ENCODE measurements at regions not wholly inside any gene's neighbourhood (a gene's known extent, or its start where the extent isn't known, plus 50 kb on each side); places are given as distances from the start of the nearest gene placed in this dataset.

DNA sequence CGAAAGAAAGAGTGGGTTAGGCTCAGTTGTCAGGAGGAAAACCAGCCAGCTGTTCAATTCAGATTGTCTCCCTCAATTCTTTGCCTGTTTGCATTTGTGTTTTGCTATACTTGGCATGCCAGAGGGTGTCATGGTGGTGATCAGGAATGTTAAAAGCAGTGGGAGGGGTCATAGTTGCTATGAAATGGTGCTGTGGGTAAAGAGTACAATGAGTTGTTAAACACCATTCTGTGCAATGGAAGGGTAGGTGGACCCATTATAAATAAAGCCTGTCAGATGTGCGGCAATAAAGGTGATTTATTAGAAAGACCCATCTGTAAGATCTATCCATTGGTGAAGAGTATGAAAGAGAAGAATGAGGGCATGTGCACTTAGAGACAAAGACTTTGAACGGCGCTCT is 82.2 kb downstream of the MRPL32 start:
- no peak for DNase-seq (ENCODE audit: low read depth in 1 of 2, low spot score in 1 of 2)
- H3K9me3 ChIP-seq, result no peaks in the 10 kb centered on the region
- 65% methylated on average over 4 of the region's 4 CpGs for WGBS (ENCODE audit: missing lambda C conversion rate)
- POLR2A ChIA-PET, result no interaction called here
- TF ChIP-seq, protein P1, sequence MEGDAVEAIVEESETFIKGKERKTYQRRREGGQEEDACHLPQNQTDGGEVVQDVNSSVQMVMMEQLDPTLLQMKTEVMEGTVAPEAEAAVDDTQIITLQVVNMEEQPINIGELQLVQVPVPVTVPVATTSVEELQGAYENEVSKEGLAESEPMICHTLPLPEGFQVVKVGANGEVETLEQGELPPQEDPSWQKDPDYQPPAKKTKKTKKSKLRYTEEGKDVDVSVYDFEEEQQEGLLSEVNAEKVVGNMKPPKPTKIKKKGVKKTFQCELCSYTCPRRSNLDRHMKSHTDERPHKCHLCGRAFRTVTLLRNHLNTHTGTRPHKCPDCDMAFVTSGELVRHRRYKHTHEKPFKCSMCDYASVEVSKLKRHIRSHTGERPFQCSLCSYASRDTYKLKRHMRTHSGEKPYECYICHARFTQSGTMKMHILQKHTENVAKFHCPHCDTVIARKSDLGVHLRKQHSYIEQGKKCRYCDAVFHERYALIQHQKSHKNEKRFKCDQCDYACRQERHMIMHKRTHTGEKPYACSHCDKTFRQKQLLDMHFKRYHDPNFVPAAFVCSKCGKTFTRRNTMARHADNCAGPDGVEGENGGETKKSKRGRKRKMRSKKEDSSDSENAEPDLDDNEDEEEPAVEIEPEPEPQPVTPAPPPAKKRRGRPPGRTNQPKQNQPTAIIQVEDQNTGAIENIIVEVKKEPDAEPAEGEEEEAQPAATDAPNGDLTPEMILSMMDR (IDR thresholded peaks at IDR 0.05), result no peak
- TF ChIP-seq, protein P2, sequence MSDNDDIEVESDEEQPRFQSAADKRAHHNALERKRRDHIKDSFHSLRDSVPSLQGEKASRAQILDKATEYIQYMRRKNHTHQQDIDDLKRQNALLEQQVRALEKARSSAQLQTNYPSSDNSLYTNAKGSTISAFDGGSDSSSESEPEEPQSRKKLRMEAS (IDR thresholded peaks at IDR 0.05), result no peak
- TF ChIP-seq EHF (CRISPR knock-in tag; IDR thresholded peaks at IDR 0.05) (no peak), ZSCAN20 (CRISPR knock-in tag; IDR thresholded peaks at IDR 0.05) (no peak), POLR2AphosphoS2 (conservative IDR thresholded peaks at IDR 0.05; ENCODE audit: low read length) (no peak), CHD4 (IDR thresholded peaks at IDR 0.05; ENCODE audit: borderline replicate concordance) (no peak), CBX8 (IDR thresholded peaks at IDR 0.05) (no peak), FOSB (CRISPR knock-in tag; IDR thresholded peaks at IDR 0.05) (no peak), JUNB (IDR thresholded peaks at IDR 0.05) (no peak), TP53 (CRISPR knock-in tag; IDR thresholded peaks at IDR 0.05) (no peak), ZFP36 (IDR thresholded peaks at IDR 0.05; ENCODE audit: borderline replicate concordance, partially characterized antibody) (no peak), FOSL2 (IDR thresholded peaks at IDR 0.05) (no peak), FOSL2 (CRISPR knock-in tag; IDR thresholded peaks at IDR 0.05) (no peak), SREBF2 (IDR thresholded peaks at IDR 0.05) (no peak), HEYL (CRISPR knock-in tag; IDR thresholded peaks at IDR 0.05) (no peak), HOXB5 (CRISPR knock-in tag; IDR thresholded peaks at IDR 0.05) (no peak), HOXA7 (CRISPR knock-in tag; IDR thresholded peaks at IDR 0.05) (no peak), HDAC2 (IDR thresholded peaks at IDR 0.05) (no peak)
- TF ChIP-seq, protein P3, sequence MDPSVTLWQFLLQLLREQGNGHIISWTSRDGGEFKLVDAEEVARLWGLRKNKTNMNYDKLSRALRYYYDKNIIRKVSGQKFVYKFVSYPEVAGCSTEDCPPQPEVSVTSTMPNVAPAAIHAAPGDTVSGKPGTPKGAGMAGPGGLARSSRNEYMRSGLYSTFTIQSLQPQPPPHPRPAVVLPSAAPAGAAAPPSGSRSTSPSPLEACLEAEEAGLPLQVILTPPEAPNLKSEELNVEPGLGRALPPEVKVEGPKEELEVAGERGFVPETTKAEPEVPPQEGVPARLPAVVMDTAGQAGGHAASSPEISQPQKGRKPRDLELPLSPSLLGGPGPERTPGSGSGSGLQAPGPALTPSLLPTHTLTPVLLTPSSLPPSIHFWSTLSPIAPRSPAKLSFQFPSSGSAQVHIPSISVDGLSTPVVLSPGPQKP (IDR thresholded peaks at IDR 0.05; ENCODE audit: low read depth, low read length), result no peak
- TF ChIP-seq, protein P4, sequence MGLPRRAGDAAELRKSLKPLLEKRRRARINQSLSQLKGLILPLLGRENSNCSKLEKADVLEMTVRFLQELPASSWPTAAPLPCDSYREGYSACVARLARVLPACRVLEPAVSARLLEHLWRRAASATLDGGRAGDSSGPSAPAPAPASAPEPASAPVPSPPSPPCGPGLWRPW (IDR thresholded peaks at IDR 0.05), result no peak
- TF ChIP-seq, protein P5, sequence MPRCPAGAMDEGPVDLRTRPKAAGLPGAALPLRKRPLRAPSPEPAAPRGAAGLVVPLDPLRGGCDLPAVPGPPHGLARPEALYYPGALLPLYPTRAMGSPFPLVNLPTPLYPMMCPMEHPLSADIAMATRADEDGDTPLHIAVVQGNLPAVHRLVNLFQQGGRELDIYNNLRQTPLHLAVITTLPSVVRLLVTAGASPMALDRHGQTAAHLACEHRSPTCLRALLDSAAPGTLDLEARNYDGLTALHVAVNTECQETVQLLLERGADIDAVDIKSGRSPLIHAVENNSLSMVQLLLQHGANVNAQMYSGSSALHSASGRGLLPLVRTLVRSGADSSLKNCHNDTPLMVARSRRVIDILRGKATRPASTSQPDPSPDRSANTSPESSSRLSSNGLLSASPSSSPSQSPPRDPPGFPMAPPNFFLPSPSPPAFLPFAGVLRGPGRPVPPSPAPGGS (IDR thresholded peaks at IDR 0.05), result no peak
- H3K27ac ChIP-seq, result no peak overlapping the region
- H3K4me1 ChIP-seq, result no peaks in the 10 kb centered on the region
- no peak for FAIRE-seq
- CTCF ChIA-PET, result no interaction called here
- no peak overlapping the region for H3K4me3 ChIP-seq
- ATAC-seq, result no peak
- H3K4me2 ChIP-seq, result no peak overlapping the region

GRCh38 chr7:43015301-43015700 is 83.1 kb downstream of the MRPL32 start:
- H3K27ac ChIP-seq, result no peak overlapping the region
- FAIRE-seq (no peak), ATAC-seq (no peak), DNase-seq (ENCODE audit: low read depth in 1 of 2, low spot score in 1 of 2) (no peak)
- POLR2A ChIA-PET, result no interaction called here
- 71% methylated on average over 4 of the region's 4 CpGs for WGBS (ENCODE audit: missing lambda C conversion rate)
- no peak for TF ChIP-seq SREBF2 (IDR thresholded peaks at IDR 0.05)
- TF ChIP-seq KDM5A (IDR thresholded peaks at IDR 0.05), result no peak
- no peaks in the 10 kb centered on the region for H3K9me3 ChIP-seq
- no peak overlapping the region for H3K4me2 ChIP-seq
- H3K4me3 ChIP-seq, result no peak overlapping the region
- no peaks in the 10 kb centered on the region for H3K4me1 ChIP-seq
- CTCF ChIA-PET, result no interaction called here

DNA sequence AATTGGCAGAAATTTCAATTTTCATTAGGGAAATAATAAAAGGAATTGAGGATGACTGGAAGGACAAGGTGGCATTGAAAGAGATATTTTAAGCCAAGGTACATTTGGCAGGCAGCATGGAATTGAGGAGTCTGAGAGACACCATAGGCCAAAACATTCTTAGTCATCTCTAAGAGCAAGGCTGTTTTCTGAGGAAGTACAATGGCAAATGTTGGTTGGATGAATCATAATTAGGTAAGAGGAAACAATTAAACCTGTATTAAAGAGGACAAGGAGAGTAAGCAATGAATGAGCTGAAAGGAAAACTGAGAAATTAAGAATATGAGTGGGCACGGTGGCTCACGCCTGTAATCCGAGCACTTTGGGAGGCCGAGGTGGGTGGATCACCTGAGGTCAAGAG is 86.3 kb downstream of the MRPL32 start:
- ATAC-seq (no peak), DNase-seq (ENCODE audit: low read depth in 1 of 2, low spot score in 1 of 2) (peak in 1 of 2 experiments; percentile 2)
- H3K27ac ChIP-seq, result no peak overlapping the region
- no peak for TF ChIP-seq KDM1A (IDR thresholded peaks at IDR 0.05; ENCODE audit: low read depth)
- no peak for TF ChIP-seq USF2 (IDR thresholded peaks at IDR 0.05)
- TF ChIP-seq, protein P5 (IDR thresholded peaks at IDR 0.05), result no peak
- no peak for TF ChIP-seq E2F6 (IDR thresholded peaks at IDR 0.05; ENCODE audit: borderline replicate concordance, low read depth)
- no peak for TF ChIP-seq HEYL (CRISPR knock-in tag; IDR thresholded peaks at IDR 0.05)
- no peak for TF ChIP-seq ZFP36 (IDR thresholded peaks at IDR 0.05; ENCODE audit: borderline replicate concordance, partially characterized antibody)
- TF ChIP-seq RFX5 (IDR thresholded peaks at IDR 0.05), result no peak
- TF ChIP-seq MAFK (IDR thresholded peaks at IDR 0.05; ENCODE audit: partially characterized antibody), result no peak
- TF ChIP-seq FOSB (CRISPR knock-in tag; IDR thresholded peaks at IDR 0.05), result no peak
- TF ChIP-seq ESRRA (IDR thresholded peaks at IDR 0.05; ENCODE audit: borderline replicate concordance, low read length), result no peak
- TF ChIP-seq, protein P3 (IDR thresholded peaks at IDR 0.05; ENCODE audit: low read depth, low read length), result no peak

More for the DNA sequence above, 86.3 kb downstream of the MRPL32 start:
- no peak overlapping the region for H3K4me2 ChIP-seq
- POLR2A ChIA-PET, result no interaction called here
- H3K9me3 ChIP-seq, result no peaks in the 10 kb centered on the region
- H3K4me3 ChIP-seq, result no peak overlapping the region
- no peaks in the 10 kb centered on the region for H3K4me1 ChIP-seq
- 68% methylated on average over 4 of the region's 4 CpGs for WGBS (ENCODE audit: missing lambda C conversion rate)
- no peak for FAIRE-seq
- CTCF ChIA-PET, result no interaction called here

All from A549 (cell line).